Mesenchymal stem cell (in vitro differentiated cells and primary cell): ENCODE measurements at regions not wholly inside any gene's neighbourhood (a gene's known extent, or its start where the extent isn't known, plus 50 kb on each side); places are given as distances from the start of the nearest gene placed in this dataset.

Experiments
- DNase-seq: peaks from one replicate; pipeline ENCODE4 v3.0.0-alpha.2; 2013
- H2AFZ ChIP-seq: one replicate; pipeline ENCODE4 v1.6.1; 2013; ENCODE audit warnings: low read depth, mild to moderate bottlenecking, control low read depth, inconsistent platforms, low read length, moderate library complexity
- H2AK5ac ChIP-seq: 2 replicates; pipeline ENCODE4 v1.6.1; 2013; ENCODE audit warnings: low read length, moderate library complexity, mild to moderate bottlenecking, inconsistent platforms; ENCODE audit not compliant: severe bottlenecking
- H2BK120ac ChIP-seq: one replicate; pipeline ENCODE4 v1.6.1; 2013; ENCODE audit warnings: low read depth, mild to moderate bottlenecking, inconsistent platforms, low read length, moderate library complexity
- H2BK12ac ChIP-seq, 2 experiments: one replicate each; pipeline ENCODE4 v1.6.1; 2013; ENCODE audit warnings: inconsistent platforms in 2 of 2, low read length in 2 of 2, mild to moderate bottlenecking in 2 of 2, moderate library complexity in 2 of 2, control low read depth in 1 of 2
- H2BK15ac ChIP-seq: one replicate; pipeline ENCODE4 v1.6.1; 2013; ENCODE audit warnings: mild to moderate bottlenecking, low read depth, inconsistent platforms; ENCODE audit not compliant: poor library complexity, severe bottlenecking
- H2BK5ac ChIP-seq: 2 replicates; pipeline ENCODE4 v1.6.1; 2013; ENCODE audit warnings: low read depth, mild to moderate bottlenecking, low read length, control low read depth, inconsistent platforms; ENCODE audit not compliant: poor library complexity, severe bottlenecking
- H3K14ac ChIP-seq, 2 experiments: one replicate each; pipeline ENCODE4 v1.6.1; 2013; ENCODE audit warnings: inconsistent platforms in 2 of 2, low read length in 2 of 2, control low read depth in 1 of 2, mild to moderate bottlenecking in 1 of 2, moderate library complexity in 1 of 2
- H3K18ac ChIP-seq, 2 experiments: one replicate each; pipeline ENCODE4 v1.6.1; 2013; ENCODE audit warnings: inconsistent platforms in 2 of 2, low read length in 2 of 2, control low read depth in 1 of 2, low read depth in 1 of 2, mild to moderate bottlenecking in 1 of 2
- H3K23ac ChIP-seq, 2 experiments: one replicate each; pipeline ENCODE4 v1.6.1; 2013; ENCODE audit warnings: inconsistent platforms in 2 of 2, low read length in 2 of 2, mild to moderate bottlenecking in 2 of 2, moderate library complexity in 2 of 2, control low read depth in 1 of 2
- H3K27ac ChIP-seq: 2 replicates; pipeline ENCODE4 v1.5.1; 2013; ENCODE audit warnings: mild to moderate bottlenecking, moderate library complexity, low read length, control low read depth, inconsistent platforms; ENCODE audit not compliant: poor library complexity, severe bottlenecking
- H3K27me3 ChIP-seq, 2 experiments: 2 replicates each; pipeline versions ENCODE4 v1.6.1 to v1.7.0; 2013; ENCODE audit warnings: low read length in 2 of 2, mild to moderate bottlenecking in 2 of 2, moderate library complexity in 2 of 2, control low read depth in 1 of 2, inconsistent platforms in 1 of 2; ENCODE audit not compliant: control insufficient read depth in 1 of 2, insufficient read depth in 1 of 2
- H3K36me3 ChIP-seq, 2 experiments: 2 replicates each; pipeline versions ENCODE4 v1.6.1 to v1.7.0; 2013; ENCODE audit warnings: low read length in 2 of 2, control low read depth in 1 of 2, inconsistent platforms in 1 of 2, low read depth in 1 of 2, mild to moderate bottlenecking in 1 of 2; ENCODE audit not compliant: insufficient read depth in 2 of 2, control insufficient read depth in 1 of 2
- H3K4ac ChIP-seq, 2 experiments: one replicate each; pipeline ENCODE4 v1.6.1; 2013; ENCODE audit warnings: inconsistent platforms in 2 of 2, low read length in 2 of 2, mild to moderate bottlenecking in 2 of 2, moderate library complexity in 2 of 2, control low read depth in 1 of 2, low read depth in 1 of 2
- H3K4me1 ChIP-seq: 2 replicates; pipeline ENCODE4 v1.6.1; 2013; ENCODE audit warnings: low read depth, low read length, control low read depth; ENCODE audit not compliant: control insufficient read depth, insufficient read depth
- H3K4me2 ChIP-seq: 2 replicates; pipeline ENCODE4 v1.6.1; 2013; ENCODE audit warnings: low read length, mild to moderate bottlenecking, inconsistent platforms; ENCODE audit not compliant: poor library complexity, severe bottlenecking
- H3K4me3 ChIP-seq, 2 experiments: 2 replicates each; pipeline versions ENCODE4 v1.5.1 to v1.7.0; 2013; ENCODE audit warnings: low read length in 2 of 2, mild to moderate bottlenecking in 2 of 2, control low read depth in 1 of 2, low read depth in 1 of 2; ENCODE audit not compliant: insufficient read depth in 1 of 2
- H3K79me1 ChIP-seq: replicated peaks from 2 replicates; pipeline ENCODE4 v1.6.1; 2013; ENCODE audit warnings: mild to moderate bottlenecking, control low read depth, low read length, inconsistent platforms; ENCODE audit not compliant: poor library complexity, severe bottlenecking
- H3K9ac ChIP-seq: 2 replicates; pipeline ENCODE4 v1.7.0; 2013; ENCODE audit warnings: mild to moderate bottlenecking, low read length, moderate library complexity
- H3K9me3 ChIP-seq: 2 replicates; pipeline ENCODE4 v1.7.0; 2013; ENCODE audit warnings: mild to moderate bottlenecking, low read length; ENCODE audit not compliant: control insufficient read depth
- H4K8ac ChIP-seq: one replicate; pipeline ENCODE4 v1.6.1; 2013; ENCODE audit warnings: inconsistent platforms, mild to moderate bottlenecking, low read length, moderate library complexity
- H4K91ac ChIP-seq: one replicate; pipeline ENCODE4 v1.6.1; 2013; ENCODE audit warnings: mild to moderate bottlenecking, low read length, inconsistent platforms
- WGBS: methylation state at CpG from one replicate; pipeline ENCODE4 v1.1.7; 2013; ENCODE audit warnings: mixed read lengths; 5-methylcytosine and 5-hydroxymethylcytosine counted together

- Histone ChIP-seq H4K91ac (no peak overlapping the region), H3K4me2 (no peak overlapping the region), H2AFZ (no peak overlapping the region), H3K9ac (no peak overlapping the region), H3K4me3 (no peak overlapping the region), H3K4ac (no peak overlapping the region), H3K4me1 (peaks cover 8% of the 10 kb centered on the region), H3K36me3 (no peaks in the 10 kb centered on the region), H2BK15ac (no peak overlapping the region), H3K14ac (no peak overlapping the region), H3K18ac (no peak overlapping the region), H3K9me3 (peaks cover 19% of the 10 kb centered on the region), H2BK5ac (no peak overlapping the region), H4K8ac (no peak overlapping the region), H3K27me3 (no peaks in the 10 kb centered on the region), H3K27ac (peak overlapping the region; percentile 67), H2BK120ac (no peak overlapping the region), H3K79me1 (no peaks in the 10 kb centered on the region), H3K23ac (no peak overlapping the region), H2BK12ac (no peak overlapping the region), H2AK5ac (no peak overlapping the region)
- peak; percentile 5 for DNase-seq
- WGBS, result 68% methylated on average over 3 of the region's 6 CpGs
These were observed 179.3 kb upstream of the STS start for GRCh38 chrX:6968231-6968630.

GRCh38 chrX:6965729-6966128, 181.8 kb upstream of the STS start:
- Histone ChIP-seq H2BK5ac (no peak overlapping the region), H3K27me3 (no peaks in the 10 kb centered on the region), H3K4me3 (no peak overlapping the region), H3K79me1 (no peaks in the 10 kb centered on the region), H2BK120ac (no peak overlapping the region), H3K14ac (no peak overlapping the region), H3K36me3 (no peaks in the 10 kb centered on the region), H3K4me2 (no peak overlapping the region), H3K4me1 (peaks cover 8% of the 10 kb centered on the region), H3K4ac (no peak overlapping the region), H4K91ac (no peak overlapping the region), H4K8ac (no peak overlapping the region), H3K23ac (no peak overlapping the region), H3K9me3 (peaks cover 31% of the 10 kb centered on the region), H2AFZ (no peak overlapping the region), H3K9ac (no peak overlapping the region), H2BK12ac (no peak overlapping the region), H2BK15ac (no peak overlapping the region), H3K18ac (no peak overlapping the region), H2AK5ac (no peak overlapping the region), H3K27ac (no peak overlapping the region)
- DNase-seq, result no peak
- WGBS, result no CpG with 5 or more reads among the region's 4 CpGs

GRCh38 chrX:6962006-6962355, 185.5 kb upstream of the STS start:
- no peak for DNase-seq
- Histone ChIP-seq H2BK5ac (no peak overlapping the region), H2BK120ac (no peak overlapping the region), H3K14ac (no peak overlapping the region), H3K79me1 (no peaks in the 10 kb centered on the region), H3K4ac (no peak overlapping the region), H2BK15ac (no peak overlapping the region), H3K4me3 (no peak overlapping the region), H4K91ac (no peak overlapping the region), H3K18ac (no peak overlapping the region), H4K8ac (no peak overlapping the region), H2AFZ (no peak overlapping the region), H3K36me3 (no peaks in the 10 kb centered on the region), H3K9me3 (peaks cover 29% of the 10 kb centered on the region), H3K4me2 (no peak overlapping the region), H3K27me3 (no peaks in the 10 kb centered on the region), H3K9ac (no peak overlapping the region), H2AK5ac (no peak overlapping the region), H3K4me1 (peaks cover 3% of the 10 kb centered on the region), H3K23ac (no peak overlapping the region), H3K27ac (no peak overlapping the region), H2BK12ac (no peak overlapping the region)
- no CpG with 5 or more reads among the region's 2 CpGs for WGBS

- H3K4me2 ChIP-seq, result no peak overlapping the region
- no peak overlapping the region for H4K8ac ChIP-seq
- no peak overlapping the region for H2BK15ac ChIP-seq
- no peak overlapping the region for H2BK120ac ChIP-seq
- H3K27ac ChIP-seq, result no peak overlapping the region
- WGBS, result 85% methylated on average over 2 of the region's 2 CpGs
- H3K4me1 ChIP-seq, result no peaks in the 10 kb centered on the region
- H4K91ac ChIP-seq, result no peak overlapping the region
- no peak overlapping the region for H2AK5ac ChIP-seq
- no peak overlapping the region for H2BK12ac ChIP-seq
- no peak overlapping the region for H3K23ac ChIP-seq
- no peak overlapping the region for H2AFZ ChIP-seq
- H3K14ac ChIP-seq, result no peak overlapping the region
- no peak overlapping the region for H3K18ac ChIP-seq
- no peak overlapping the region for H2BK5ac ChIP-seq
- peaks cover 30% of the 10 kb centered on the region for H3K9me3 ChIP-seq
- no peak overlapping the region for H3K4me3 ChIP-seq
- H3K9ac ChIP-seq, result no peak overlapping the region
- H3K4ac ChIP-seq, result no peak overlapping the region
- no peaks in the 10 kb centered on the region for H3K27me3 ChIP-seq
- no peak for DNase-seq
- H3K79me1 ChIP-seq, result no peaks in the 10 kb centered on the region
- no peaks in the 10 kb centered on the region for H3K36me3 ChIP-seq
These were observed 186.1 kb upstream of the STS start for GRCh38 chrX:6961286-6962005.
